ENCODE measurements at regions not wholly inside any gene's neighbourhood (a gene's known extent, or its start where the extent isn't known, plus 50 kb on each side); places are given as distances from the start of the nearest gene placed in this dataset.

- no peaks in the 10 kb centered on the region for H3K36me3 ChIP-seq
- DNase-seq (ENCODE audit: low spot score) = no peak
- TF ChIP-seq CTCF (IDR thresholded peaks at IDR 0.05) = no peak
- no peaks in the 10 kb centered on the region for H3K9me3 ChIP-seq
- no peaks in the 10 kb centered on the region for H3K4me1 ChIP-seq (ENCODE audit: control insufficient read depth in 1 of 2, low read depth in 2 of 2)
- H3K27me3 ChIP-seq (replicated peaks; ENCODE audit: insufficient read depth) = no peaks in the 10 kb centered on the region
- H3K4me3 ChIP-seq = no peak overlapping the region
- H3K27ac ChIP-seq = no peak overlapping the region
- no peak for ATAC-seq (ENCODE audit: insufficient number of reproducible peaks, low FRiP score, low read depth)
Measured at GRCh38 chr2:6471419-6471818, 394.3 kb downstream of the CMPK2 start.

- no peak for TF ChIP-seq CTCF (IDR thresholded peaks at IDR 0.05)
- Histone ChIP-seq H3K4me1 (ENCODE audit: control insufficient read depth in 1 of 2, low read depth in 2 of 2) (no peaks in the 10 kb centered on the region), H3K27me3 (replicated peaks; ENCODE audit: insufficient read depth) (no peaks in the 10 kb centered on the region), H3K4me3 (no peak overlapping the region), H3K9me3 (no peaks in the 10 kb centered on the region), H3K36me3 (no peaks in the 10 kb centered on the region), H3K27ac (no peak overlapping the region)
- ATAC-seq (ENCODE audit: insufficient number of reproducible peaks, low FRiP score, low read depth) (no peak), DNase-seq (ENCODE audit: low spot score) (no peak)
Measured at GRCh38 chr2:6474161-6475140, 391.3 kb downstream of the CMPK2 start.

GRCh38 chr2:6475155-6475940 is 390.4 kb downstream of the CMPK2 start:
- no peaks in the 10 kb centered on the region for H3K4me1 ChIP-seq (ENCODE audit: control insufficient read depth in 1 of 2, low read depth in 2 of 2)
- TF ChIP-seq CTCF (IDR thresholded peaks at IDR 0.05) = no peak
- no peak overlapping the region for H3K27ac ChIP-seq
- no peak overlapping the region for H3K4me3 ChIP-seq
- H3K36me3 ChIP-seq = no peaks in the 10 kb centered on the region
- ATAC-seq (ENCODE audit: insufficient number of reproducible peaks, low FRiP score, low read depth) (no peak), DNase-seq (ENCODE audit: low spot score) (no peak)
- no peaks in the 10 kb centered on the region for H3K27me3 ChIP-seq (replicated peaks; ENCODE audit: insufficient read depth)
- no peaks in the 10 kb centered on the region for H3K9me3 ChIP-seq

DNA sequence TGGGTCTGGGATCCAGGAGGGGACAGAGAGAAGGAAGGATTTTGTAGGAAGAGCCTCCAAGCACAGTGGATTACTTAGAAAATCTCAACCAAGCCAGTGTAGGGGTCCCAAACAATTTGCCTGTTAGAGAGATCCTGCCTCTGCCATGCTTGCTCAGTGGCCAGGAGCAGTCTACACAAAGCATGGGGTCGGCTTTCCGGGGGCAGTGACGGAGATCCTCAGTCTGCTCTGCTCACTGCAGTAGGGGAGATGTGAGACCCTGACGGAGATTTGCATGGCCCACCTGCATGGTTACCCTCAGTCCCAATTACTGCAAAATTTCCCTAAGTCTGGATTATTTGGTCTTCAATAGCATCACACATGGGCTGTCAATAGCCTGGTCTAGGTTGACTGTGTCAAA is 385.2 kb downstream of the CMPK2 start:
- DNase-seq (ENCODE audit: low spot score) (no peak), ATAC-seq (ENCODE audit: insufficient number of reproducible peaks, low FRiP score, low read depth) (no peak)
- Histone ChIP-seq H3K27me3 (replicated peaks; ENCODE audit: insufficient read depth) (no peaks in the 10 kb centered on the region), H3K27ac (no peak overlapping the region), H3K4me1 (ENCODE audit: control insufficient read depth in 1 of 2, low read depth in 2 of 2) (no peaks in the 10 kb centered on the region), H3K36me3 (no peaks in the 10 kb centered on the region), H3K4me3 (no peak overlapping the region), H3K9me3 (no peaks in the 10 kb centered on the region)
- TF ChIP-seq CTCF (IDR thresholded peaks at IDR 0.05) = no peak

- no peaks in the 10 kb centered on the region for H3K36me3 ChIP-seq
- no peak overlapping the region for H3K27ac ChIP-seq
- no peaks in the 10 kb centered on the region for H3K4me1 ChIP-seq (ENCODE audit: control insufficient read depth in 1 of 2, low read depth in 2 of 2)
- DNase-seq (ENCODE audit: low spot score) = no peak
- no peaks in the 10 kb centered on the region for H3K27me3 ChIP-seq (replicated peaks; ENCODE audit: insufficient read depth)
- no peak for ATAC-seq (ENCODE audit: insufficient number of reproducible peaks, low FRiP score, low read depth)
- no peak for TF ChIP-seq CTCF (IDR thresholded peaks at IDR 0.05)
- no peak overlapping the region for H3K4me3 ChIP-seq
- H3K9me3 ChIP-seq = no peaks in the 10 kb centered on the region
Measured at GRCh38 chr2:6482256-6482655, 383.5 kb downstream of the CMPK2 start.
